ENCODE measurements at regions not wholly inside any gene's neighbourhood (a gene's known extent, or its start where the extent isn't known, plus 50 kb on each side); places are given as distances from the start of the nearest gene placed in this dataset.

DNA sequence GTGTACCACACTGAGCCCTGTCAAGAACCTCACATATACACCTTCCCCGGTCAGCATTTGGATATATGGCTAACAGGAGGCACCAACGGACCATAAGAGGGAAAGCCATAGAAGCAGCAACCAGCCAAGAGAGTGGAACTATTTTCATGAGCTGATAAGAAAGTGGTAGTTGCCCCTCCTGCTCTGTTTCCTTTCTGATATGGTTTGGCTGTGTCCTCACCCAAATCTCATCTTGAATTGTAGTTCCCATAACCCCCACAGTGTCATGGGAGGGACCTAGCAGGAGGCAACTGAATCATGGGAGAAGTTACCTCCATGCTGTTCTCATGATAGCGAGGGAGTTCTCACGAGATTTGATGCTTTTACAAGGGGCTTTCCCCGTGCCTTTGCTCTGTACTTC is 366.1 kb upstream of the DAB1 start:
- no peak overlapping the region for H3K4me3 ChIP-seq (ENCODE audit: low read depth, low read length)
- TF ChIP-seq, protein P1, sequence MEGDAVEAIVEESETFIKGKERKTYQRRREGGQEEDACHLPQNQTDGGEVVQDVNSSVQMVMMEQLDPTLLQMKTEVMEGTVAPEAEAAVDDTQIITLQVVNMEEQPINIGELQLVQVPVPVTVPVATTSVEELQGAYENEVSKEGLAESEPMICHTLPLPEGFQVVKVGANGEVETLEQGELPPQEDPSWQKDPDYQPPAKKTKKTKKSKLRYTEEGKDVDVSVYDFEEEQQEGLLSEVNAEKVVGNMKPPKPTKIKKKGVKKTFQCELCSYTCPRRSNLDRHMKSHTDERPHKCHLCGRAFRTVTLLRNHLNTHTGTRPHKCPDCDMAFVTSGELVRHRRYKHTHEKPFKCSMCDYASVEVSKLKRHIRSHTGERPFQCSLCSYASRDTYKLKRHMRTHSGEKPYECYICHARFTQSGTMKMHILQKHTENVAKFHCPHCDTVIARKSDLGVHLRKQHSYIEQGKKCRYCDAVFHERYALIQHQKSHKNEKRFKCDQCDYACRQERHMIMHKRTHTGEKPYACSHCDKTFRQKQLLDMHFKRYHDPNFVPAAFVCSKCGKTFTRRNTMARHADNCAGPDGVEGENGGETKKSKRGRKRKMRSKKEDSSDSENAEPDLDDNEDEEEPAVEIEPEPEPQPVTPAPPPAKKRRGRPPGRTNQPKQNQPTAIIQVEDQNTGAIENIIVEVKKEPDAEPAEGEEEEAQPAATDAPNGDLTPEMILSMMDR (IDR thresholded peaks at IDR 0.05; ENCODE audit: borderline replicate concordance, insufficient read depth, low read depth, low read length), result no peak

DNA sequence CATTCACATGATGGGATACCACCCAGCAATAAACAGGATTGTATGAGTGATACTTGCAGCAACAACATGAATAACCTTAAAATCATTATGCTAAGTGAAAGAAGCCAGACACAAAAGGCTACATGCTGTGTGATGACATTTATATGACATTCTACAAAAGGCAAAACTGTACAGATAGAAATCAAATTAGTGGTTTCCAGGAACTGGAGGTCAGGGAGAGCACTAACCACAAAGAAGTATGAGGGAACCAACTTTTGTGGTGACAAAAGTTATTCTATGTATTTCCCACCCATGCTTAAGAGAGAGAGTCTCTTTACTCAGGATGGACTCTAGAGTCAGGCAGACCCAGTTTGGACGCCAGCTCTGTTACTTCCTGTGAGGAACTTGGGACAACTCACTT is 364.5 kb upstream of the DAB1 start:
- TF ChIP-seq, protein P1 (IDR thresholded peaks at IDR 0.05; ENCODE audit: borderline replicate concordance, insufficient read depth, low read depth, low read length), result no peak

DNA sequence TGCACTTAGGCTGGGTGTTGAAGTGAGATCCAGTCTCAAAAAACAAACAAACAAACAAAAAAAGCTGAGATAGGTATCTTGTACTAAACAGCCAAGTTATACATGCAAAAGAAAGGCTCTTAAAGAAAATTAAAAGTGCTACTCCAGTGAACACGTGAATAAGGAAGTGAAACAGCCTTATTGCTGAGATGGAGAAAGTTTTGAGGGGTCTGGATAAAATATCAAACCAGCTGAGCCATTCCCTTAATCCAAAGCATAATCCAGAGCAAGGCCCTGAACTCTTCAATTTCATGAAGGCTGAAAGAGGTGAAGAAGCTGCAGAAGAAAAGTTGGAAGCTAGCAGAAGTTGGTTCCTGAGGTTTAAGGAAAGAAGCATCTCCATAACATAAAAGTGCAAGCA is 360.5 kb upstream of the DAB1 start:
- H3K4me3 ChIP-seq (ENCODE audit: low read depth, low read length), result no peak overlapping the region
- TF ChIP-seq, protein P1 (IDR thresholded peaks at IDR 0.05; ENCODE audit: borderline replicate concordance, insufficient read depth, low read depth, low read length), result no peak

More for the DNA sequence above, 364.5 kb upstream of the DAB1 start:
- no peak overlapping the region for H3K4me3 ChIP-seq (ENCODE audit: low read depth, low read length)

DNA sequence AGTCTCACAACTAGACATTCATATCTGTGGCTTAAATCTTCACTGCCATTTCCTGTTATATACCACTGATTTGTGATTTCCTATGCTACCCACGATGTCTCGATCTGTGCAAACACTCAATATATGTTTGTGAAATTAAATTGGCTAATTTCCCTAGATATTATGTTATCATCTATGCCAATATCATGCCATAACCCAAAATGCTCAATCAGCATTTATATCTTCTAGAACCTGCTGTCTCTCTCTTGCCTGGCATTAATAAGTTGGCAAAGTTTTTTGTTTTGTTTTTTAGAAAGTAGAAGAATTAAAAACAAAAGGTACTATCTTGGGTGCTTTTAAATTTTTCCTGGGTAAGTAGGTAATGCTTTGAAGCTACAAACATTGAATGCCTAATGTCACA is 358.5 kb upstream of the DAB1 start:
- TF ChIP-seq, protein P1 (IDR thresholded peaks at IDR 0.05; ENCODE audit: borderline replicate concordance, insufficient read depth, low read depth, low read length), result no peak
- H3K4me3 ChIP-seq (ENCODE audit: low read depth, low read length), result no peak overlapping the region

DNA sequence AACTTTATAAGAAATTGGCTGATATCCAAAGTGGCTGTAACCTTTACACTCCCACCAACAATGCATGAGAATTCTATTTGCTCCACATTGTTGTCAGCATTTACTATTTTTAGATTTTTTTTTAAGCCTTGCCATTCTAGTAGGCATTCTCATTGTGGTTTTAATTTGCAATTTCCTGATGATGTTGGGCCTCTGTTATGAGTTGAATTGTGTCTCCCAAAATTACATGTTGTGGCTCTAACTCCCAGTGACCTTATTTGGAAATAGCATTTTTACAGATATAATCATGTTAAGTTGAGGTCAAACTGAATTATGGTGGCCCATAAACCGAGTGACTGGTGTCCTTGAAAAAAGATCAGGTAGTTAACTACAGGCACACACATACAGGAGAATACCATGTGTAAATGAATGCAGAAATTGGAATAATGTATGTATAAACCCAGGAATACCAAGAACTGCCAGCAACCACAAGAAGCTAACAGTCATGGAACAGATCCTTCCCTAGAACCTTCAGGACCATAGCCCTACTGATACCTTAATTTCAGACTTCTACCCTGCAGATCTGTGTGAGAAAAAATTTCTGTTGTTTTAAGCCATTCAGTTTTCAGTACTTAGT is 348.8 kb upstream of the DAB1 start:
- TF ChIP-seq, protein P1 (IDR thresholded peaks at IDR 0.05; ENCODE audit: borderline replicate concordance, insufficient read depth, low read depth, low read length), result no peak
- no peak overlapping the region for H3K4me3 ChIP-seq (ENCODE audit: low read depth, low read length)

DNA sequence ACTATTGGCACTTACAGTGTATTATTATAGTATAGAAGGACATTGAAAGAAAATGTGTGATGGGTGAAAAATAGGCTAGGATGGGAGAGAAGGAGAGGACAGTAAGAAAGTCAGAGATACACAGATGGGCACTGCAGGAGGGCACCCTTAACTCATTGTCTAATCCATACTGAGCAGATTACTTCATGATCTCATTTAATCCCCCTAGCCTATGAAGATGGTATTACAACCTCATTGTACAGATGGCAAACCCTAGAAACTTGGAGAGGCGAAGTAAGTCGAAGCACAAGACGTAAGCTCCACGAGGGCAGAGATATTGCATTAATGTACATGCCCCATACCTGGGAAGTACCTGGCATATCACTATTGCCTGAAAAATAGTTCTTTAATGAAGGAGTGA is 346.9 kb upstream of the DAB1 start:
- TF ChIP-seq, protein P1 (IDR thresholded peaks at IDR 0.05; ENCODE audit: borderline replicate concordance, insufficient read depth, low read depth, low read length), result no peak

DNA sequence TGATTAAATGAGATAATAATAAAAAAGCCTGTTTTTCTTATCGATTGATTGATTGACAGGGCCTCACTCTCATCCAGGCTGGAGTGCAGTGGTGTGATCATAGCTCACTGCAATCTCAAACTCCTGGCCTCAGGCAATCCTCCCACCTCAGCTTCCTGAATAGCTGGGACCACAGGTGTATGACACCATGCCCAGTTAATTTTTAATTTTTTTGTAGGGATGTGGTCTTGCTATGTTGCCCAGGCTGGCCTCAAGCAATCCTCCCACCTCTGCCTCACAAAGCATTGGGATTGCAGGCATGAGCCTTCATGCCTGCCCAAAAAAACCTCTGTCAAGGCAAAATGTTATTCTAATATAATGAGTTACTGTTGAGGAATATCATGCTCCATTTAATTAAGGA is 346.4 kb upstream of the DAB1 start:
- TF ChIP-seq, protein P1 (IDR thresholded peaks at IDR 0.05; ENCODE audit: borderline replicate concordance, insufficient read depth, low read depth, low read length), result no peak
- no peak overlapping the region for H3K4me3 ChIP-seq (ENCODE audit: low read depth, low read length)

More for the DNA sequence above, 346.9 kb upstream of the DAB1 start:
- no peak overlapping the region for H3K4me3 ChIP-seq (ENCODE audit: low read depth, low read length)
